ENCODE measurements at regions not wholly inside any gene's neighbourhood (a gene's known extent, or its start where the extent isn't known, plus 50 kb on each side); places are given as distances from the start of the nearest gene placed in this dataset.
A peak's percentile ranks its signal among the peaks of the same experiment; 100 is the strongest.
"Not testable (repeated sequence)": the region's sequence is repeated elsewhere in the genome, so short reads cannot be mapped to it uniquely, and the experiment has no call there.

GRCh38 chr2:128604045-128604444 lies 285.4 kb upstream of the HS6ST1 start:
- H3K4me1 ChIP-seq = no peaks in the 10 kb centered on the region
- peak in 2 of 3 donors; percentile 17 to 23 for DNase-seq
- no peaks in the 10 kb centered on the region for H3K27me3 ChIP-seq
- no peaks in the 10 kb centered on the region for H3K9me3 ChIP-seq
- TF ChIP-seq POLR2A (IDR thresholded peaks at IDR 0.05) (no peak), CTCF (IDR thresholded peaks at IDR 0.05) (no peak)
- no peak overlapping the region for H3K4me3 ChIP-seq
- H3K27ac ChIP-seq = no peak overlapping the region
- no peaks in the 10 kb centered on the region for H3K36me3 ChIP-seq

GRCh38 chr2:128604581-128604980 lies 285.9 kb upstream of the HS6ST1 start:
- not testable (repeated sequence) for H3K4me3 ChIP-seq, H3K4me1 ChIP-seq, H3K9me3 ChIP-seq, H3K36me3 ChIP-seq, H3K27ac ChIP-seq, H3K27me3 ChIP-seq
- peak in 1 of 3 donors; percentile 15 for DNase-seq

- DNase-seq = peak in 1 of 3 donors; percentile 22
- Histone ChIP-seq H3K4me3 (no peak overlapping the region), H3K9me3 (no peaks in the 10 kb centered on the region)
These were observed 286.8 kb upstream of the HS6ST1 start for GRCh38 chr2:128605421-128605820.

GRCh38 chr2:128605931-128606330 lies 287.3 kb upstream of the HS6ST1 start:
- H3K9me3 ChIP-seq = no peaks in the 10 kb centered on the region
- H3K4me3 ChIP-seq = no peak overlapping the region
- H3K36me3 ChIP-seq = no peaks in the 10 kb centered on the region
- H3K4me1 ChIP-seq = no peaks in the 10 kb centered on the region
- TF ChIP-seq CTCF (IDR thresholded peaks at IDR 0.05) (no peak), POLR2A (IDR thresholded peaks at IDR 0.05) (no peak)
- no peak overlapping the region for H3K27ac ChIP-seq
- H3K27me3 ChIP-seq = no peaks in the 10 kb centered on the region
- peak in 1 of 3 donors; percentile 25 for DNase-seq

More at GRCh38 chr2:128605421-128605820, 286.8 kb upstream of the HS6ST1 start:
- Histone ChIP-seq H3K27ac (no peak overlapping the region), H3K27me3 (no peaks in the 10 kb centered on the region), H3K36me3 (no peaks in the 10 kb centered on the region), H3K4me1 (no peaks in the 10 kb centered on the region)
- no peak for TF ChIP-seq CTCF (IDR thresholded peaks at IDR 0.05)
- no peak for TF ChIP-seq POLR2A (IDR thresholded peaks at IDR 0.05)

- DNase-seq = peak in 2 of 3 donors; percentile 24 to 34
- H3K9me3 ChIP-seq = no peaks in the 10 kb centered on the region
These were observed 288.2 kb upstream of the HS6ST1 start for GRCh38 chr2:128606837-128607236.

GRCh38 chr2:128607440-128607839 lies 288.8 kb upstream of the HS6ST1 start:
- DNase-seq = peak in 2 of 3 donors; percentile 19 to 31
- TF ChIP-seq CTCF (IDR thresholded peaks at IDR 0.05) (no peak), POLR2A (IDR thresholded peaks at IDR 0.05) (no peak)
- no peaks in the 10 kb centered on the region for H3K9me3 ChIP-seq
- H3K27ac ChIP-seq = no peak overlapping the region
- H3K36me3 ChIP-seq = no peaks in the 10 kb centered on the region
- H3K4me3 ChIP-seq = no peak overlapping the region
- H3K27me3 ChIP-seq = no peaks in the 10 kb centered on the region
- H3K4me1 ChIP-seq = no peaks in the 10 kb centered on the region

More at GRCh38 chr2:128606837-128607236, 288.2 kb upstream of the HS6ST1 start:
- Histone ChIP-seq H3K4me3 (no peak overlapping the region), H3K36me3 (no peaks in the 10 kb centered on the region), H3K27me3 (no peaks in the 10 kb centered on the region), H3K4me1 (no peaks in the 10 kb centered on the region), H3K27ac (no peak overlapping the region)
- TF ChIP-seq CTCF (IDR thresholded peaks at IDR 0.05) = no peak
- no peak for TF ChIP-seq POLR2A (IDR thresholded peaks at IDR 0.05)

All from Peyer's patch (tissue), 4 donors.